Naive thymus-derived CD4-positive, alpha-beta T cell (primary cell): ENCODE measurements at regions not wholly inside any gene's neighbourhood (a gene's known extent, or its start where the extent isn't known, plus 50 kb on each side); places are given as distances from the start of the nearest gene placed in this dataset.

Experiments used
- ATAC-seq: fragments of 150-1000 bp; cut with Tn5 transposase; 2 replicates; pipeline ENCODE4 v1.10.0; 2021; ENCODE audit warnings: mild to moderate bottlenecking, moderate library complexity
- CTCF ChIA-PET: fragments of 350-600 bp; sonication (Branson Sonifier 250); formaldehyde crosslinking; loops from one replicate; lab custom pipeline; 2021; ENCODE audit warnings: antibody characterized with exemption; lab: Charles Lee
- POLR2A ChIA-PET: fragments of 350-600 bp; sonication (Branson Sonifier 250); formaldehyde crosslinking; loops from one replicate; lab custom pipeline; 2021; ENCODE audit warnings: antibody characterized with exemption, inconsistent platforms; lab: Charles Lee
- DNase-seq, 9 donors: peaks; one replicate each; pipeline versions ENCODE4 v3.0.0 to v3.0.0-alpha.2; 2020 to 2022; ENCODE audit warnings: mixed read lengths in 1 of 9
- H3K27ac ChIP-seq: one replicate; pipeline ENCODE4 v1.7.0; 2013; ENCODE audit warnings: mild to moderate bottlenecking, low read depth, low read length, moderate library complexity
- H3K27me3 ChIP-seq, 2 donors: one replicate each; pipeline ENCODE4 v1.7.0; 2013; ENCODE audit warnings: low read length in 2 of 2, mild to moderate bottlenecking in 2 of 2, moderate library complexity in 2 of 2; ENCODE audit not compliant: control insufficient read depth in 2 of 2, insufficient read depth in 2 of 2
- H3K36me3 ChIP-seq, 3 experiments: 1 replicate in 2 of 3; 2 replicates in 1 of 3; pipeline ENCODE4 v1.7.0; 2013; ENCODE audit warnings: low read length in 3 of 3, mild to moderate bottlenecking in 3 of 3, moderate library complexity in 1 of 3; ENCODE audit not compliant: insufficient read depth in 3 of 3, control insufficient read depth in 2 of 3
- H3K4me1 ChIP-seq, 2 donors: one replicate each; pipeline ENCODE4 v1.7.0; 2013; ENCODE audit warnings: low read length in 2 of 2, mild to moderate bottlenecking in 2 of 2, moderate library complexity in 1 of 2; ENCODE audit not compliant: control insufficient read depth in 2 of 2, insufficient read depth in 2 of 2
- H3K4me3 ChIP-seq: 2 replicates; pipeline ENCODE4 v1.7.0; 2013; ENCODE audit warnings: mild to moderate bottlenecking, low read length
- H3K9me3 ChIP-seq, 3 experiments: 1 replicate in 2 of 3; 2 replicates in 1 of 3; pipeline ENCODE4 v1.7.0; 2013; ENCODE audit warnings: low read length in 3 of 3; ENCODE audit not compliant: control insufficient read depth in 2 of 3
- H3K27ac Mint-ChIP-seq, 9 donors: one replicate each; pipeline ENCODE4 v1.8.0; 2020 to 2022; ENCODE audit warnings: mixed read lengths in 9 of 9, mild to moderate bottlenecking in 8 of 9, moderate library complexity in 5 of 9, inconsistent platforms in 2 of 9
- H3K27me3 Mint-ChIP-seq, 5 donors: one replicate each; pipeline ENCODE4 v1.8.0; 2021 to 2022; ENCODE audit warnings: mixed read lengths in 5 of 5, mild to moderate bottlenecking in 1 of 5
- H3K36me3 Mint-ChIP-seq, 5 donors: one replicate each; pipeline ENCODE4 v1.8.0; 2020 to 2022; ENCODE audit warnings: mixed read lengths in 5 of 5, mild to moderate bottlenecking in 3 of 5, inconsistent platforms in 1 of 5
- H3K4me1 Mint-ChIP-seq, 7 donors: one replicate each; pipeline ENCODE4 v1.8.0; 2020 to 2022; ENCODE audit warnings: mixed read lengths in 7 of 7, mild to moderate bottlenecking in 3 of 7, inconsistent platforms in 1 of 7
- H3K4me3 Mint-ChIP-seq, 10 donors: one replicate each; pipeline ENCODE4 v1.8.0; 2020 to 2022; ENCODE audit warnings: mild to moderate bottlenecking in 10 of 10, mixed read lengths in 10 of 10, moderate library complexity in 6 of 10, inconsistent platforms in 2 of 10
- H3K9me3 Mint-ChIP-seq, 11 donors: one replicate each; pipeline ENCODE4 v1.8.0; 2020 to 2022; ENCODE audit warnings: mixed read lengths in 11 of 11, mild to moderate bottlenecking in 4 of 11, inconsistent platforms in 1 of 11, moderate library complexity in 1 of 11
- intact Hi-C, 2 donors: fragments of 100-400 bp; cut with micrococcal nuclease; formaldehyde crosslinking; loops; one replicate each; pipeline ENCODE4 v1.15.1; 2023

DNA sequence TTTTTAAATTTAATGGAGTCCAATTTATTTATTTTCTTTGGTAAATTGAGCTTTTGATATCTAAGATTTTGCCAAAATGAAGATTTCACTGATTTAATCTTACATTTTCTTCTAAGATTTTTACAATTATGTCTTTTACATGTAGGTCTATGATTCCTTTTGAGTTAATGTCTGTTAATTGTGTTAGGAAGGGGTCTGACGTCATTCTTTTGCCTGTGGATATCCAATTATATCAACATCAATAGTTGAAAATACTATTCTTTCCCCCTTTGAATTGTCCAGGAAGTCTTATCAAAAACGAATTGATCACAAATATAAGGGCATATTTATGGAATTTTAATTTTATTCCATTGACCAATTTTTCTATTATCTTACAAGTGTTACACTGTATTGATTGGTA, 1258.8 kb upstream of the B3GALT2 start:
- no peak for DNase-seq
- Histone ChIP-seq H3K4me3 (no peak overlapping the region), H3K9me3 (no peaks in the 10 kb centered on the region), H3K27me3 (no peaks in the 10 kb centered on the region), H3K36me3 (no peaks in the 10 kb centered on the region), H3K27ac (no peak overlapping the region), H3K4me1 (no peaks in the 10 kb centered on the region)
- Mint-ChIP-seq H3K9me3 (peaks cover 0 to 6% (median 0%) of the 10 kb centered on the region in 11 donors), H3K4me3 (no peak overlapping the region), H3K27me3 (peaks cover 0 to 13% (median 5%) of the 10 kb centered on the region in 5 donors), H3K27ac (no peak overlapping the region), H3K4me1 (no peaks in the 10 kb centered on the region), H3K36me3 (no peaks in the 10 kb centered on the region)
- ChIA-PET POLR2A (no interaction called here), CTCF (no interaction called here)
- ATAC-seq: no peak
- intact Hi-C loops: no loop called here

DNA sequence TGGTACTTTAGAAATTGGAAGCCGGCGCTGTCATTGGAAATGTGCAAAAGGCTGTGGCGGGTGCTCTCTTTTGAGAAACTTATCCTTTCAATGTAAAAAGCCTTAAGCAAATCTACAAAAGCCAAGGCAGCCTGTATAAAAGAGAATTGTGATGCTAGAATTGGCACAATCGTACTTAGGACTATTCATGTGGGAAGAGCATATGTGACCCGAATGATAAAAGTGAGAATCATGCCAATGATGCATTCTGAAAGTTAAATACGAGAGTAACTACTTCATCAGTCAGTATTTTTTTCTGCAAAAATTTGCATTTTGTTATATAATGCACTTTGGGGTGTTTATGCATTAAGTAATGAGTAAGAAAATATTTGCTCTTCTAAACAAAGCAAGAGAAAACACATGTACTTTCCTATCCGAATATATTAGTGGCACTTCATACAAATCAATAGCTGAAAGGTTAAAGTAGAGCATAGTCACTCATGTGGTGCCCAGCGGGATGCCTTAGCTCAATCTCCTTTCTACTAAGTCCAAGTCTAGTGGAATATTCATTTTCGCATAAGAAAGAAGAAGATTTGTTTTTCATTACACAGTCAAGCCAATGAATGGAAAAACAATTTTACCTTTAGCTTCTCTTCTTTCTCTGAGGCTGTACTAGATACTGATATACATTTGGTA, 1256.6 kb upstream of the B3GALT2 start:
- Histone ChIP-seq H3K4me1 (no peaks in the 10 kb centered on the region), H3K9me3 (no peaks in the 10 kb centered on the region), H3K27me3 (no peaks in the 10 kb centered on the region), H3K4me3 (no peak overlapping the region), H3K36me3 (no peaks in the 10 kb centered on the region), H3K27ac (no peak overlapping the region)
- H3K4me3 Mint-ChIP-seq: no peak overlapping the region
- no peak overlapping the region for H3K27ac Mint-ChIP-seq
- ChIA-PET POLR2A (no interaction called here), CTCF (no interaction called here)
- DNase-seq (no peak), ATAC-seq (no peak)
- H3K9me3 Mint-ChIP-seq: peaks cover 0 to 7% (median 0%) of the 10 kb centered on the region in 11 donors
- intact Hi-C loops: no loop called here
- no peaks in the 10 kb centered on the region for H3K4me1 Mint-ChIP-seq
- peaks cover 0 to 9% (median 4%) of the 10 kb centered on the region in 5 donors for H3K27me3 Mint-ChIP-seq
- no peaks in the 10 kb centered on the region for H3K36me3 Mint-ChIP-seq

DNA sequence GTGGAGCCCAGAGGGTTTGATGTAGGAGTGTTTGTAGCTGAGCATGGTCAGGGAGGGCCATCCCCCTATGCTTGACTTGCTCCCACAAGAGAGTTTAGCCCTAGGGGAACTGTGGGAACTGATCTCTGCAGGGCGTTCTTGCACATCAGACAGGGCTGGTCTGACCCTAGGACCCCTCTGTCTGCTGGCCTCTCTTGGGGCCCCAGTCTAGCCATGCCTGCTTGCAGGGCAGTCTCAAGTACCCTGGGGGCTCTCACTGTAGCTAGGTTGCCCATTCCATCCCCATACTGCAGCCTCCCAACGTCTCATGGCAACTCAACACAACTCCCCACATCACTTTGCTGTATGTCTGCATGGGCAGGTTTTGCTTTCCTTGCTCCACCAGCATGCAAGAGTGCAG, 1250.7 kb upstream of the B3GALT2 start:
- POLR2A ChIA-PET: no interaction called here
- peaks cover 0 to 7% (median 0%) of the 10 kb centered on the region in 11 donors for H3K9me3 Mint-ChIP-seq
- no peak overlapping the region for H3K4me3 Mint-ChIP-seq

DNA sequence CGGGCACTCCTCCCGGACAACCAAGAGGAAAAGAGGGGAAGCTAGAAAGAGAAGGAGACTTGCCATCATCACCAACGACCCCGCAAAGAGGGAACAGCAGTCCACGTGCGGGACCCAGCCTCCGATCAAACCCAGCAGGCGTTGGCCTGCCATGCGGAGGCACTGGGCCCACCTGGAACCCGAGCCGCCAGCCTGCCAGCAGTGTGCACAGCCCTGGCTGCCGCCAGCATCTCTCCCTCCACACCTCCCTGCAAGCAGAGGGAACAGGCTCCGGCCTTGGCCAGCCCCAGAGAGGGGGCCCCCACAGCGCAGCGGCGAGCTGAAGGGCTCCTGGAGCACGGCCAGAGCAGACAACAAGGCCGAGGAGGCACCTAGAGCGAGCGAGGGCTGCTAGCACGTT, 1244.7 kb upstream of the B3GALT2 start:
- no peak for DNase-seq
- Histone ChIP-seq H3K27ac (no peak overlapping the region), H3K36me3 (no peaks in the 10 kb centered on the region), H3K4me3 (no peak overlapping the region), H3K9me3 (no peaks in the 10 kb centered on the region), H3K4me1 (no peaks in the 10 kb centered on the region), H3K27me3 (no peaks in the 10 kb centered on the region)
- Mint-ChIP-seq H3K4me3 (no peak overlapping the region), H3K36me3 (no peaks in the 10 kb centered on the region), H3K9me3 (no peaks in the 10 kb centered on the region), H3K4me1 (no peaks in the 10 kb centered on the region), H3K27me3 (peaks cover 0 to 8% (median 0%) of the 10 kb centered on the region in 5 donors), H3K27ac (no peak overlapping the region)
- ChIA-PET CTCF (no interaction called here), POLR2A (no interaction called here)
- no peak for ATAC-seq
- intact Hi-C loops: no loop called here

More for the DNA sequence above, 1250.7 kb upstream of the B3GALT2 start:
- Mint-ChIP-seq H3K36me3 (no peaks in the 10 kb centered on the region), H3K27ac (no peak overlapping the region), H3K4me1 (no peaks in the 10 kb centered on the region), H3K27me3 (peaks cover 0 to 12% (median 4%) of the 10 kb centered on the region in 5 donors)
- CTCF ChIA-PET: no interaction called here
- H3K27ac ChIP-seq: no peak overlapping the region
- no peaks in the 10 kb centered on the region for H3K9me3 ChIP-seq
- intact Hi-C loops: no loop called here
- H3K27me3 ChIP-seq: no peaks in the 10 kb centered on the region
- H3K4me1 ChIP-seq: no peaks in the 10 kb centered on the region
- ATAC-seq (no peak), DNase-seq (no peak)
- no peak overlapping the region for H3K4me3 ChIP-seq
- H3K36me3 ChIP-seq: no peaks in the 10 kb centered on the region

DNA sequence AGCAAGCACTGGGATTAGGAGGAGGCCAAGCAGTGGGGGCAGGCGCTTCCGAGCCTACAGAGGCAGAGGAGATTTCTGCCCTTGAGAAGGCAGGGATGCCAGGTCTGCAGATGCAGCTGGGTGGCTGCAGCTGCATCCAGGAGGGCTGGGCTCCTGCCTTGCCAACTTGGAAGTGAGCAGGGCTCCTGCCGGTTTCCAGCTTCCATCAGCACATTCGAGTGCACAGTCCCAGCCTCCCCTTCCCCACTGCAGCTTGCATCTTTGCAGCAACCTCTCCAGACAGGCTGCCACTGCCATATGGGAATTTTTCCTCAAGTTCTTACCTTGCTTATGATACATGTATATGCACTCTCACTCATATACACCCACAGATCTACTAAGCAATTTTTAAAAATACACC, 1234.3 kb upstream of the B3GALT2 start:
- CTCF ChIA-PET: no interaction called here
- ATAC-seq: no peak

DNA sequence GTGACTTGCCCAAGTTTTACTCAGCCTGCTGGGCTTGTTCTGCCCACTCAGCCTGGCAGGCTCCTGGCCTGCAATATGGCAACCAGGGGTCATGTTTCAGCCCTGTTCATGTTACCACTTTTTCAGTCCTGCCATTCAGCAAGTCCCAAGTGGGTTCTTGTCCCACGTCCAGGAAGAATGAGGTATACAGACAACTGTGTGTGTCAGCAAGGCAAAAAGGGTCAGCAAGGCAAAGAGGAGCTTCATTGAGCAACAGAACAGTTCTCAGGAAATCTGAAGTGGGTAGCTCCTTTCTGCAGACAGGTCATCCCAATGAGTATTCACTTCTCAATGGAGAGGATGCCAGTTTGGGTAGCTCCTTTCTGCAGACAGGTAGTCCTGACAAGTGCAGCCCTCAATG, 1233.3 kb upstream of the B3GALT2 start:
- no peak overlapping the region for H3K27ac Mint-ChIP-seq
- no peak for DNase-seq
- Histone ChIP-seq H3K27me3 (no peaks in the 10 kb centered on the region), H3K36me3 (no peaks in the 10 kb centered on the region), H3K4me3 (no peak overlapping the region), H3K9me3 (no peaks in the 10 kb centered on the region), H3K27ac (no peak overlapping the region), H3K4me1 (no peaks in the 10 kb centered on the region)
- ATAC-seq: no peak
- H3K9me3 Mint-ChIP-seq: peaks cover 0 to 14% (median 5%) of the 10 kb centered on the region in 11 donors
- no peaks in the 10 kb centered on the region for H3K4me1 Mint-ChIP-seq
- no peaks in the 10 kb centered on the region for H3K36me3 Mint-ChIP-seq
- CTCF ChIA-PET: no interaction called here
- intact Hi-C loops: no loop called here
- POLR2A ChIA-PET: no interaction called here
- peaks cover 0 to 13% (median 3%) of the 10 kb centered on the region in 5 donors for H3K27me3 Mint-ChIP-seq
- H3K4me3 Mint-ChIP-seq: no peak overlapping the region

More for the DNA sequence above, 1234.3 kb upstream of the B3GALT2 start:
- H3K4me3 Mint-ChIP-seq: no peak overlapping the region
- POLR2A ChIA-PET: no interaction called here
- Histone ChIP-seq H3K27me3 (no peaks in the 10 kb centered on the region), H3K9me3 (no peaks in the 10 kb centered on the region), H3K36me3 (no peaks in the 10 kb centered on the region), H3K27ac (no peak overlapping the region), H3K4me3 (no peak overlapping the region), H3K4me1 (no peaks in the 10 kb centered on the region)
- H3K36me3 Mint-ChIP-seq: no peaks in the 10 kb centered on the region
- H3K27ac Mint-ChIP-seq: no peak overlapping the region
- peaks cover 0 to 13% (median 5%) of the 10 kb centered on the region in 11 donors for H3K9me3 Mint-ChIP-seq
- no peaks in the 10 kb centered on the region for H3K4me1 Mint-ChIP-seq
- H3K27me3 Mint-ChIP-seq: peaks cover 0 to 13% (median 3%) of the 10 kb centered on the region in 5 donors
- DNase-seq: no peak
- intact Hi-C loops: no loop called here

DNA sequence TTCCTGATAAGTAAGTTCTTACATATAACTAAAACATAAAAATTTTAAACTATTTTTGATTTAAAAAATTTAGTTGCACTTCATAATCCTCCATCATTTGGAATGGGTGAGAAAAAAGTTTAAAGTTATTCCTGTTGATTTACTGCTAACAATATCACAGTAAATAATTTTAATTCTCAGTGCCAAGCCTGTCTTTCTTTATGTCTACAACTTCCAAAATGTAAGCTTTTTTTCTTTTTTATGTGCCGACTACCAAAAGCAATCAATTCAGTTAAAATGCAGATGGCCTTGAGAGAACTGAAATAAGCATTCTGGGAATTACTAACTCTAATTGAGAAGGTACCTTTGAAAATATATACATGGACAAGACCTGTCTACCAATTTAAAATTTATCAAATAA, 1224.3 kb upstream of the B3GALT2 start:
- Mint-ChIP-seq H3K9me3 (peaks cover 0 to 13% (median 2%) of the 10 kb centered on the region in 11 donors), H3K4me3 (no peak overlapping the region), H3K36me3 (no peaks in the 10 kb centered on the region), H3K27me3 (peaks cover 0 to 11% (median 4%) of the 10 kb centered on the region in 5 donors), H3K27ac (no peak overlapping the region), H3K4me1 (no peaks in the 10 kb centered on the region)
- Histone ChIP-seq H3K4me1 (no peaks in the 10 kb centered on the region), H3K4me3 (no peak overlapping the region), H3K27me3 (no peaks in the 10 kb centered on the region), H3K36me3 (no peaks in the 10 kb centered on the region), H3K27ac (no peak overlapping the region), H3K9me3 (no peaks in the 10 kb centered on the region)
- ChIA-PET POLR2A (no interaction called here), CTCF (no interaction called here)
- DNase-seq: no peak
- no peak for ATAC-seq
- intact Hi-C loops: no loop called here
